ENCODE measurements at regions not wholly inside any gene's neighbourhood (a gene's known extent, or its start where the extent isn't known, plus 50 kb on each side); places are given as distances from the start of the nearest gene placed in this dataset.

- no peak for DNase-seq
Measured at GRCh38 chr2:160889439-160890170, 270.6 kb upstream of the TANK start.

GRCh38 chr2:160890667-160891352 is 269.4 kb upstream of the TANK start:
- DNase-seq: no peak

GRCh38 chr2:160891353-160891740 is 268.9 kb upstream of the TANK start:
- DNase-seq: no peak

GRCh38 chr2:160892204-160892603 is 268.0 kb upstream of the TANK start:
- no peak for DNase-seq

GRCh38 chr2:160893581-160893980 is 266.6 kb upstream of the TANK start:
- DNase-seq: no peak

- DNase-seq: no peak
Measured at GRCh38 chr2:160898581-160899307, 261.5 kb upstream of the TANK start.

GRCh38 chr2:160901613-160902012 is 258.6 kb upstream of the TANK start:
- no peak for DNase-seq

GRCh38 chr2:160905862-160906261 is 254.4 kb upstream of the TANK start:
- DNase-seq: no peak

GRCh38 chr2:160906878-160907277 is 253.3 kb upstream of the TANK start:
- no peak for DNase-seq

GRCh38 chr2:160907738-160908137 is 252.5 kb upstream of the TANK start:
- no peak for DNase-seq

GRCh38 chr2:160908157-160908556 is 252.1 kb upstream of the TANK start:
- DNase-seq: no peak

- DNase-seq: no peak
Measured at GRCh38 chr2:160909781-160910242, 250.4 kb upstream of the TANK start.

GRCh38 chr2:160910681-160911080 is 249.5 kb upstream of the TANK start:
- DNase-seq: no peak

GRCh38 chr2:160911258-160911657 is 249.0 kb upstream of the TANK start:
- no peak for DNase-seq

GRCh38 chr2:160912276-160912675 is 248.0 kb upstream of the TANK start:
- DNase-seq: no peak

GRCh38 chr2:160913323-160913722 is 246.9 kb upstream of the TANK start:
- DNase-seq: no peak

GRCh38 chr2:160914217-160914616 is 246.0 kb upstream of the TANK start:
- no peak for DNase-seq

GRCh38 chr2:160916300-160916699 is 243.9 kb upstream of the TANK start:
- no peak for DNase-seq

- DNase-seq: no peak
Measured at GRCh38 chr2:160917850-160918249, 242.4 kb upstream of the TANK start.

GRCh38 chr2:160918258-160918657 is 242.0 kb upstream of the TANK start:
- no peak for DNase-seq

GRCh38 chr2:160918906-160919503 is 241.2 kb upstream of the TANK start:
- peak; percentile 19 for DNase-seq

- DNase-seq: no peak
Measured at GRCh38 chr2:160920061-160920460, 240.2 kb upstream of the TANK start.

GRCh38 chr2:160920791-160921303 is 239.4 kb upstream of the TANK start:
- no peak for DNase-seq
